A673 (cell line): ENCODE measurements at regions not wholly inside any gene's neighbourhood (a gene's known extent, or its start where the extent isn't known, plus 50 kb on each side); places are given as distances from the start of the nearest gene placed in this dataset.

Experiments
- CTCF ChIP-seq: fragments of 300-800, 200-600 bp; sonication (generic); conservative IDR thresholded peaks from 2 replicates; pipeline ENCODE4 v1.5.1; 2017; ENCODE audit warnings: low read depth, mild to moderate bottlenecking, antibody characterized with exemption, low read length, moderate library complexity, mixed read lengths
- EZH2 ChIP-seq: fragments of 200-600 bp; sonication (generic); IDR thresholded peaks from 2 replicates; pipeline ENCODE4 v1.6.1; 2017; ENCODE audit warnings: borderline replicate concordance, low read depth, mild to moderate bottlenecking, mixed read lengths, antibody characterized with exemption, low read length; ENCODE audit not compliant: poor library complexity, severe bottlenecking

- TF ChIP-seq CTCF (no peak), EZH2 (no peak)
Measured at GRCh38 chr2:355773-356172, 67.9 kb upstream of the ALKAL2 start.
